ENCODE measurements at regions not wholly inside any gene's neighbourhood (a gene's known extent, or its start where the extent isn't known, plus 50 kb on each side); places are given as distances from the start of the nearest gene placed in this dataset.
"Not testable (repeated sequence)": the region's sequence is repeated elsewhere in the genome, so short reads cannot be mapped to it uniquely, and the experiment has no call there.

DNA sequence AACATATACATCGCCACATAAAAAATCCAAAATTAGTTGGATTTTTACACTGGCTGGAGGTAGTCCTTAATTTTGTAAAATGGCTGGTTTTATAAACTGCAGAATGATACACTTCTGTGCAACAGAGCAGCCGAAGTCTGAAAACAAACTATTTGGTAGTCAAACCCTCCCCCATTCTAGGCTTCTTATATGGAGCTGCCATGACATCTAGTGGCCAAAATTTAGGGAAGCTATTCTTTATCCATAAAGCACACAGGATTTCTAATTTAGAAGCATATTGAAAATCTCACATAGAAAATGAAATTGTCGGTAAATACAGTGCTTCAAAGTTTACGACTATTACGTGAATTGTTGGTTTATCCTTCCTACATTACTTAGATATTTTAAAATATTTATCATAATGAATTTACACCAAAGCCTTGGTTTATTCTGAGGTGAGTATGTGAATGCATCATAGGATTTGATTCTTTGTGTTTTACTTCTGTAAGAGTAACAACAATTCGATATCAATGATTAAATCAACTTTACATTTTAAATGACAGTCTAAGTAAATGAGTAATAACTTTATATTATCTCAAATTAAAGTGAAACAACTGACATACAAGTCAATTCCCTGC is 113.4 kb upstream of the FAM241A start:
- DNase-seq (ENCODE audit: low read depth): peak; percentile 23

GRCh38 chr4:112036886-112037285 is 108.4 kb upstream of the FAM241A start:
- no peak for DNase-seq (ENCODE audit: low read depth)
- no peak for TF ChIP-seq CTCF (IDR thresholded peaks at IDR 0.05; ENCODE audit: control insufficient read depth, extremely low read depth, insufficient read depth)
- H3K4me3 ChIP-seq (ENCODE audit: low read depth, low read length): no peak overlapping the region

More for the DNA sequence above, 113.4 kb upstream of the FAM241A start:
- no peak overlapping the region for H3K4me3 ChIP-seq (ENCODE audit: low read depth, low read length)
- peak; percentile 71 for TF ChIP-seq CTCF (IDR thresholded peaks at IDR 0.05; ENCODE audit: control insufficient read depth, extremely low read depth, insufficient read depth)

GRCh38 chr4:112038861-112039260 is 106.4 kb upstream of the FAM241A start:
- no peak for DNase-seq (ENCODE audit: low read depth)
- no peak for TF ChIP-seq CTCF (IDR thresholded peaks at IDR 0.05; ENCODE audit: control insufficient read depth, extremely low read depth, insufficient read depth)
- no peak overlapping the region for H3K4me3 ChIP-seq (ENCODE audit: low read depth, low read length)

- not testable (repeated sequence) for H3K4me3 ChIP-seq (ENCODE audit: low read depth, low read length); DNase-seq (ENCODE audit: low read depth)
Observed at GRCh38 chr4:112049119-112049518, 96.1 kb upstream of the FAM241A start.

DNA sequence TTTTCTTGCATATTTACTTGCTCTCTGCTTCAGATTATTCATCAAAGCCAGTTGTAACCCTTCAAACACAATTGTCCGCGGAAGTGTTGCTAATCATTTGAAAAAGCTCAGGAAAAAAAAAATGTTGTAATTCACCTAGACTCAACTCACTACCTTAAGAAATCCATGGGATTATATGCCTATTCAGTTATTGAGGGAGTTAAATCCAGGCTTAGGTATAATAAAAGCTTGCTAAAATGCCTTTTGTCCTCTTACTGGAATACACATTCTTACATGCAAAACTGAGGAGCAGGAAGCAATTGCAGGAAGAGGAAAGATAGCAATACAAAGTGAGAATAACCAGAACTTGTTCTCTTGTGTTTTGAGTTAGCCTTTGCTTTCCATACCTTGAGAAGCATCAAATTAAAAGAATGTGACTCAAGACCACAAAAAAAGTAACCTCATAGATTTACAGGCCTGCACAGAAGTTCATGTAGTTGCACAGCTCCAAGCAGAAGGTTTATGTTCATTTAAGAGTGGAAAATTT is 91.4 kb upstream of the FAM241A start:
- no peak overlapping the region for H3K4me3 ChIP-seq (ENCODE audit: low read depth, low read length)
- DNase-seq (ENCODE audit: low read depth): no peak
- no peak for TF ChIP-seq CTCF (IDR thresholded peaks at IDR 0.05; ENCODE audit: control insufficient read depth, extremely low read depth, insufficient read depth)

GRCh38 chr4:112055100-112055499 is 90.2 kb upstream of the FAM241A start:
- no peak overlapping the region for H3K4me3 ChIP-seq (ENCODE audit: low read depth, low read length)
- TF ChIP-seq CTCF (IDR thresholded peaks at IDR 0.05; ENCODE audit: control insufficient read depth, extremely low read depth, insufficient read depth): no peak
- no peak for DNase-seq (ENCODE audit: low read depth)

DNA sequence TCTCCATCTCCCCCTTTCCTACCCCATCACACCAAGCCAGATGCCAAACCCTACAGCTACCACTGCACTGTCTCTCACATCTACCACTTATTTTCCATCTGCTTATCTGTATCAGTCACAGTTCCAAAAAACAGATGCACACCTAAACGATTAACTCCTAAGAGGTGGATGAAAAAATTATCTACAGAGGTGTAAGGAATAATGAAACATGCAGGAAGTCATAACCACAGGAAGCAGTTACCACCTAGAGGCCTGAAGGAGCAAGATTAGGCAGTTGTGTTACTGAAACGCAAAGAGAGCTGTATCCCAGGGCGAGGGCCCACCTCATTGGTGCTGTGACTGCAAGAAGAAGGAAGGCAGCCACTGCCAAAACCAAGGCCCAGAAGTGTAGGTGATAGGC is 87.8 kb upstream of the FAM241A start:
- no peak for TF ChIP-seq CTCF (IDR thresholded peaks at IDR 0.05; ENCODE audit: control insufficient read depth, extremely low read depth, insufficient read depth)
- no peak overlapping the region for H3K4me3 ChIP-seq (ENCODE audit: low read depth, low read length)
- DNase-seq (ENCODE audit: low read depth): no peak
